GM12878 (cell line): ENCODE measurements at regions not wholly inside any gene's neighbourhood (a gene's known extent, or its start where the extent isn't known, plus 50 kb on each side); places are given as distances from the start of the nearest gene placed in this dataset.

Experiments used
- ATAC-seq: fragments of 200-7000 bp; cut with Tn5 transposase; 3 replicates; pipeline ENCODE4 v1.9.1; 2020; ENCODE audit warnings: mild to moderate bottlenecking, moderate library complexity
- BruUV-seq: library from RNA; stranded (reverse); fragments of 400-500 nt; replicated peaks from 2 replicates; lab custom pipeline; 2021; lab: Mats Ljungman, UMichigan
- CTCF ChIA-PET: fragments of 300-600 bp; sonication (Branson Sonifier 250); formaldehyde crosslinking; extraction: SDS; loops from one replicate; lab custom pipeline; 2021; ENCODE audit warnings: inconsistent platforms; lab: Yijun Ruan, JAX
- POLR2A ChIA-PET: fragments of 350-600 bp; formaldehyde crosslinking; extraction: SDS; loops from one replicate; lab custom pipeline; 2021; ENCODE audit warnings: inconsistent platforms; lab: Charles Lee
- RAD21 ChIA-PET: fragments of 300-600 bp; sonication (Branson Sonifier 250); formaldehyde crosslinking; loops from one replicate; lab custom pipeline; 2023; ENCODE audit warnings: antibody characterized with exemption; ENCODE audit not compliant: unreplicated experiment; lab: Charles Lee
- SMC1A ChIA-PET: fragments of 300-600 bp; sonication (Branson Sonifier 250); formaldehyde crosslinking; loops from one replicate; lab custom pipeline; 2023; ENCODE audit not compliant: unreplicated experiment, uncharacterized antibody; lab: Charles Lee
- DNase-seq: peaks from one replicate; pipeline ENCODE4 v3.0.0-alpha.2; 2011; ENCODE audit warnings: low read depth, low spot score
- FAIRE-seq: peaks from 3 replicates; lab custom pipeline; 2011; peaks lifted over from hg19 to GRCh38; lab: Jason Lieb, UNC
- H2AFZ ChIP-seq: 2 replicates; pipeline ENCODE4 v1.6.0; 2011; ENCODE audit warnings: low read depth, low read length, control low read depth; ENCODE audit not compliant: control insufficient read depth
- H3K27ac ChIP-seq: 2 replicates; pipeline ENCODE4 v1.5.1; 2011; ENCODE audit warnings: control low read depth; ENCODE audit not compliant: control insufficient read depth, insufficient read depth
- H3K27me3 ChIP-seq, 2 experiments: replicated peaks in 1 of 2; 2 replicates each; pipeline versions ENCODE4 v1.6.0 to v1.6.1; 2011; ENCODE audit warnings: low read length in 1 of 2; ENCODE audit not compliant: control insufficient read depth in 2 of 2, insufficient read depth in 2 of 2
- H3K36me3 ChIP-seq, 2 experiments: 2 replicates each; pipeline ENCODE4 v1.5.1; 2011; ENCODE audit warnings: low read length in 1 of 2; ENCODE audit not compliant: control insufficient read depth in 2 of 2, insufficient read depth in 2 of 2
- H3K4me1 ChIP-seq: 2 replicates; pipeline ENCODE4 v1.6.1; 2011; ENCODE audit warnings: mild to moderate bottlenecking, low read length, moderate library complexity, mixed read lengths; ENCODE audit not compliant: control insufficient read depth, insufficient read depth
- H3K4me2 ChIP-seq: 2 replicates; pipeline ENCODE4 v1.6.0; 2011; ENCODE audit warnings: control low read depth; ENCODE audit not compliant: control insufficient read depth, insufficient read depth
- H3K4me3 ChIP-seq: fragments of 200-600 bp; sonication (generic); 2 replicates; pipeline ENCODE4 v1.5.1; 2016
- H3K79me2 ChIP-seq: 2 replicates; pipeline ENCODE4 v1.6.0; 2011; ENCODE audit warnings: low read length; ENCODE audit not compliant: control insufficient read depth, insufficient read depth
- H3K9ac ChIP-seq: 2 replicates; pipeline ENCODE4 v1.8.0; 2011; ENCODE audit warnings: low read length, control low read depth, mixed read lengths; ENCODE audit not compliant: control insufficient read depth, insufficient read depth
- H3K9me3 ChIP-seq: replicated peaks from 3 replicates; pipeline ENCODE4 v1.5.1; 2011; ENCODE audit warnings: mild to moderate bottlenecking, low read length; ENCODE audit not compliant: control insufficient read depth, insufficient read depth
- H4K20me1 ChIP-seq: 2 replicates; pipeline ENCODE4 v1.6.0; 2011; ENCODE audit not compliant: control insufficient read depth, insufficient read depth
- HDGF ChIP-seq: fragments of 450-650 bp; IDR thresholded peaks from 2 replicates; pipeline ENCODE4 v1.6.1; 2016; ENCODE audit warnings: antibody characterized with exemption
- IKZF2 ChIP-seq, 2 experiments: fragments of 450-650 bp; IDR thresholded peaks; 2 replicates each; pipeline ENCODE4 v1.6.1; 2017; ENCODE audit warnings: mild to moderate bottlenecking in 2 of 2, moderate library complexity in 2 of 2
- JUNB ChIP-seq: IDR thresholded peaks from 2 replicates; pipeline ENCODE4 v1.6.1; 2016; ENCODE audit warnings: antibody characterized with exemption, mild to moderate bottlenecking
- SKIL ChIP-seq: fragments of 450-650 bp; IDR thresholded peaks from 2 replicates; pipeline ENCODE4 v1.6.1; 2017; ENCODE audit warnings: mild to moderate bottlenecking, low read depth, inconsistent platforms; ENCODE audit not compliant: poor library complexity, severe bottlenecking
- SREBF1 ChIP-seq: IDR thresholded peaks from 2 replicates; pipeline ENCODE4 v1.6.1; 2012; ENCODE audit warnings: mild to moderate bottlenecking, low read length
- STAT3 ChIP-seq: IDR thresholded peaks from 2 replicates; pipeline ENCODE4 v1.6.1; 2011; ENCODE audit warnings: low read depth, low read length, improper control_type of control experiment
- TAF1 ChIP-seq: IDR thresholded peaks from 2 replicates; pipeline ENCODE4 v1.6.1; 2011; ENCODE audit warnings: mild to moderate bottlenecking, low read depth, low read length, borderline replicate concordance
- TBL1XR1 ChIP-seq: IDR thresholded peaks from 2 replicates; pipeline ENCODE4 v1.6.1; 2012; ENCODE audit warnings: low read depth, low read length, improper control_type of control experiment
- WGBS: methylation state at CpG from one replicate; pipeline ENCODE4 v1.1.6; 2016; ENCODE audit warnings: low lambda C conversion rate; ENCODE audit not compliant: insufficient replicate concordance, insufficient coverage; ENCODE audit errors: missing lambda C conversion rate; 5-methylcytosine and 5-hydroxymethylcytosine counted together
- in situ Hi-C: fragments of 300-500 bp; cut with MboI; formaldehyde crosslinking; loops from 9 replicates; pipeline ENCODE4 v1.14.3; 2018; ENCODE audit warnings: mixed read lengths
- intact Hi-C: fragments of 100-400 bp; cut with micrococcal nuclease; formaldehyde crosslinking; loops from one replicate; pipeline ENCODE4 v1.14.2; 2022; ENCODE audit not compliant: unreplicated experiment
- TF ChIP-seq, protein P1 (sequence below): fragments of 450-650 bp; IDR thresholded peaks from 2 replicates; pipeline ENCODE4 v1.6.1; 2017; ENCODE audit warnings: borderline replicate concordance
- TF ChIP-seq, protein P2 (sequence below): fragments of 450-650 bp; IDR thresholded peaks from 2 replicates; pipeline ENCODE4 v1.6.1; 2018; ENCODE audit warnings: mild to moderate bottlenecking, low read depth, moderate library complexity; ENCODE audit not compliant: partially characterized antibody

DNA sequence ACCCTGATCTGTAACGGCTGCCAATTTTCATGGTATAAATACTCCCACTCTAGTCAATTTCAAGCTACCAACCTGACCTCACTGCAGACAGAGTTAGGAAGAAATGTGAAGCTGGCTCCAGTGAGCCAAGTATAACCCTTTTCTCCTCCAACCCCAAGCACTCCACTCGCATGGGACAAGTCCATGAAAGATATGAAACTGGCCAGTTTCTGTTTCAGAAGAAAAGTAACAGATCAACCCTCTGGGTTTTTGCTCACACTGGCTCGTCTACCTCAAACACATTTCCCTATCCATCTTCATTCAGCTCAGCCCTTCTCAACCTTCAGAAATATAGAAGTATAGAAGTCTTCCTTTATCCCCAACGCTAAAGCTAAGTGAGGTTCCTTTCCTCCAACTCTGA, 82.4 kb upstream of the NDP start:
- Histone ChIP-seq H3K27me3 (no peaks in the 10 kb centered on the region), H3K36me3 (no peaks in the 10 kb centered on the region), H3K4me1 (no peaks in the 10 kb centered on the region), H3K9ac (no peak overlapping the region), H3K4me3 (no peak overlapping the region), H4K20me1 (no peaks in the 10 kb centered on the region), H3K79me2 (no peaks in the 10 kb centered on the region), H2AFZ (no peak overlapping the region), H3K27ac (no peak overlapping the region), H3K9me3 (no peaks in the 10 kb centered on the region), H3K4me2 (no peak overlapping the region)
- WGBS: 24% methylated on average over 4 of the region's 4 CpGs
- CTCF ChIA-PET: interaction anchor here (1.2 kb wide), 1 partner anchor 8 kb away, joined by 3 read pairs; no protein-coding TSS in a partner anchor
- DNase-seq: no peak
- SMC1A ChIA-PET: no interaction called here
- intact Hi-C loops: no loop called here
- POLR2A ChIA-PET: no interaction called here
- ATAC-seq: no peak
- TF ChIP-seq, protein P1, sequence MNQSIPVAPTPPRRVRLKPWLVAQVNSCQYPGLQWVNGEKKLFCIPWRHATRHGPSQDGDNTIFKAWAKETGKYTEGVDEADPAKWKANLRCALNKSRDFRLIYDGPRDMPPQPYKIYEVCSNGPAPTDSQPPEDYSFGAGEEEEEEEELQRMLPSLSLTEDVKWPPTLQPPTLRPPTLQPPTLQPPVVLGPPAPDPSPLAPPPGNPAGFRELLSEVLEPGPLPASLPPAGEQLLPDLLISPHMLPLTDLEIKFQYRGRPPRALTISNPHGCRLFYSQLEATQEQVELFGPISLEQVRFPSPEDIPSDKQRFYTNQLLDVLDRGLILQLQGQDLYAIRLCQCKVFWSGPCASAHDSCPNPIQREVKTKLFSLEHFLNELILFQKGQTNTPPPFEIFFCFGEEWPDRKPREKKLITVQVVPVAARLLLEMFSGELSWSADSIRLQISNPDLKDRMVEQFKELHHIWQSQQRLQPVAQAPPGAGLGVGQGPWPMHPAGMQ: no peak
- TF ChIP-seq IKZF2 (IDR thresholded peaks at IDR 0.05) (no peak), HDGF (no peak), JUNB (no peak), SKIL (no peak), TBL1XR1 (no peak), TAF1 (no peak), STAT3 (no peak), SREBF1 (no peak)
- TF ChIP-seq, protein P2, sequence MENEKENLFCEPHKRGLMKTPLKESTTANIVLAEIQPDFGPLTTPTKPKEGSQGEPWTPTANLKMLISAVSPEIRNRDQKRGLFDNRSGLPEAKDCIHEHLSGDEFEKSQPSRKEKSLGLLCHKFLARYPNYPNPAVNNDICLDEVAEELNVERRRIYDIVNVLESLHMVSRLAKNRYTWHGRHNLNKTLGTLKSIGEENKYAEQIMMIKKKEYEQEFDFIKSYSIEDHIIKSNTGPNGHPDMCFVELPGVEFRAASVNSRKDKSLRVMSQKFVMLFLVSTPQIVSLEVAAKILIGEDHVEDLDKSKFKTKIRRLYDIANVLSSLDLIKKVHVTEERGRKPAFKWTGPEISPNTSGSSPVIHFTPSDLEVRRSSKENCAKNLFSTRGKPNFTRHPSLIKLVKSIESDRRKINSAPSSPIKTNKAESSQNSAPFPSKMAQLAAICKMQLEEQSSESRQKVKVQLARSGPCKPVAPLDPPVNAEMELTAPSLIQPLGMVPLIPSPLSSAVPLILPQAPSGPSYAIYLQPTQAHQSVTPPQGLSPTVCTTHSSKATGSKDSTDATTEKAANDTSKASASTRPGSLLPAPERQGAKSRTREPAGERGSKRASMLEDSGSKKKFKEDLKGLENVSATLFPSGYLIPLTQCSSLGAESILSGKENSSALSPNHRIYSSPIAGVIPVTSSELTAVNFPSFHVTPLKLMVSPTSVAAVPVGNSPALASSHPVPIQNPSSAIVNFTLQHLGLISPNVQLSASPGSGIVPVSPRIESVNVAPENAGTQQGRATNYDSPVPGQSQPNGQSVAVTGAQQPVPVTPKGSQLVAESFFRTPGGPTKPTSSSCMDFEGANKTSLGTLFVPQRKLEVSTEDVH: no peak
- BruUV-seq: no TSS peak
- no peak for FAIRE-seq
- RAD21 ChIA-PET: no interaction called here
- in situ Hi-C loops: no loop called here
